Hypothalamus (tissue), 51 donors: ENCODE measurements at regions not wholly inside any gene's neighbourhood (a gene's known extent, or its start where the extent isn't known, plus 50 kb on each side); places are given as distances from the start of the nearest gene placed in this dataset.
"Not testable (repeated sequence)": the region's sequence is repeated elsewhere in the genome, so short reads cannot be mapped to it uniquely, and the experiment has no call there.

Experiments used
- DNase-seq, 51 donors: peaks; one replicate each; lab custom pipeline; 2025; lab: John Stamatoyannopoulos, UW

GRCh38 chr7:51869452-51869851, 552.8 kb upstream of the COBL start:
- no peak for DNase-seq

- DNase-seq: no peak
Measured at GRCh38 chr7:51867117-51867516, 550.5 kb upstream of the COBL start.

DNA sequence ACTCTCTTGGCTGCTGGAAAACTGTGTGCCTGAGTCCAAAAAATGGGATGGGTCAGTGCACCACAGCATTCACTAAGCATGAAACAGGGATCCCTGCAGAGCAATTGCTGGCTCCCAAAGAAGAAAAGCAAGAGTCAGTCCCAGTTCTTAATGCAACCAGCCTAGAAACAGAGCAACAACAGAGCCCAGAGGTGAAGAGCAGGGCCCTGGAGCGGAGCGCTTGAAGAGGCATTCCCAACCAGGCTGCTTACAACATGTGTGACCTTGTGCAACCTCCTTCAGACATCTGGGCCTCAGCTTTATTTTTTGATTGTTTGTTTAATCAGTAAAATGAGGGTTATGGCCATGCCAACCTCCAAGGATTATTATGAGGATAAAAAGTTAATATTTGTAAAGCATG, 543.7 kb upstream of the COBL start:
- no peak for DNase-seq

- DNase-seq: no peak
Measured at GRCh38 chr7:51850126-51850525, 533.5 kb upstream of the COBL start.

GRCh38 chr7:51847461-51848134, 531.0 kb upstream of the COBL start:
- no peak for DNase-seq

GRCh38 chr7:51839130-51839529, 522.5 kb upstream of the COBL start:
- DNase-seq: not testable (repeated sequence)

DNA sequence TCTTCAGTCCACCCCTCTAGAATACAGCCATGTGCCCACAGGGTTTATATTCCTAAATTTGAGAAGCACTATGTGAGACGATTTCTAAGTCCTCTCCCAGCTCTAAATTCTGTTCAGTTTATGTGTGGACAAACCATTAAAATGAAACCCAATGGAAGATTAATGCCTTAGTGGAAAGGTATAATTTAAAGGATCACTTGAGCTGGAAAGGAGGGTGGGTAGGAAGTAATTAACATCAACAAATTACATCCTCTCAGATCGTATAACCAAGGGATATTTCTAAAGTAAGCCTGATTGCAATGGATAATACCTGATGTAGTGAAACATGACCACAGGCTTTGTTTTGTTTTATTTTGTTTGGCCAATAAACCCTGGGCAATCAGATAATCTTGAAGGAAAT, 511.0 kb upstream of the COBL start:
- DNase-seq: no peak

DNA sequence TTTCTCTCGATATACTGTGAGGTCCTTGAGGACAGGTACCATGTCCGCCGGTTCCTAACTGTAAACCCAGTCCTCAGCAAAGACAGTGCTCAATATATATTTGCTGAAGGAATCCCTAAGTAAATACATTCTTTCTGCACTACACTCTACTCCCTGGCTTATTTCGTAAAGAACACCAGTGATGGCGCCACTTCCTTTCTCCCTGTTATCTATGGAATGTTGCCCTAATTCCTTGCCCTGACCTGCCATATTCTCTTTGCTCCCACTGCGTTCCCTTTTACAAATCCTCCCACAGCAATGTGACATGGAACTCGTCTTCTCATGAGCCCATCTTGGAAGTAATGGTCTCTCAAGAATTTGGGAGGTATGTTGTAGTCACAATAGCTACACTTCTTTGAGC, 507.4 kb upstream of the COBL start:
- DNase-seq: no peak

GRCh38 chr7:51823437-51823836, 506.8 kb upstream of the COBL start:
- DNase-seq: no peak

DNA sequence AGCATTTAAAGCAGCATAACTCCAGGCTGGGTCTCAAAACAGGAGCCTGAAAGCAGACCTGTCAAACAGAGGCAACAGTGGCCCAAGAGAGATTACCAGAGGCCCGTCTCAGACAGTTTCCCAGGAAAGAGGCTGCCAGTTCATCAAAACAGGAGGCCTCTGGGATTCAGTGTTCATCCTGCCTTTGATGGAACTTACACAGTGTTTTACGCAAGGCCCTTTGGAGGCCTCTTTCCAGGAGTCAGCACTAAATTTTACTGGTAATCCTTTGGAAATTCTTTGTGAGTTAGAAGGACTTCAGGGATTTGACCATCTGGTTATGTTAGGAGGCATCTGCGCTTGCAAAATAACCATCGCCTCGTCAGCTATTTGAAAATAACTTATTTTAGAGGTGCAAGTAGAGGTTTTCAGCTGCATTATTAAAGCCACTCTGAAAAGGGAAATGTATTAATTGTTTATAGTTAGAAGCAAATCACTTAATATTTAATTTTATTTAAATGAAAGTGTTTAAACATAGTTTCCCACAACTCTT, 501.2 kb upstream of the COBL start:
- no peak for DNase-seq

GRCh38 chr7:51805783-51806431, 489.3 kb upstream of the COBL start:
- DNase-seq: not testable (repeated sequence)

- DNase-seq: no peak
Measured at GRCh38 chr7:51802718-51803117, 486.1 kb upstream of the COBL start.

DNA sequence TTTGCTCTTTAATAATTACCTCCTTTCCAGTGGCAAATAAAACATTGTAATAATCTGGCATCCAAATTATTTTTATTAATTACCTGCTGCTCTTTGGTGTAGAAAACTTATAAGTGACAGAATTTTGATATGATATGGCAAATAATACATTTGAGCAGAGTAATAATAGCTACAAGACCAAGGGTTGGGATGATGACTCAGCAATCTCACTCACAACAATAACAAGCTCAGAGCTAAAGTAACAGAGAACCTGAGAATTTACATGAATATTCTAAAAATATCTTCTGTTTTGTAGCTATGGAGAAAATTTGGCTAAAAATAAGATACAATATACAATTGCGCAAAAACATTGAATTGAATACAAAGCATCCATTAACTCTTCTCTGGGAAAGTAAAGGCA, 480.8 kb upstream of the COBL start:
- DNase-seq: no peak

DNA sequence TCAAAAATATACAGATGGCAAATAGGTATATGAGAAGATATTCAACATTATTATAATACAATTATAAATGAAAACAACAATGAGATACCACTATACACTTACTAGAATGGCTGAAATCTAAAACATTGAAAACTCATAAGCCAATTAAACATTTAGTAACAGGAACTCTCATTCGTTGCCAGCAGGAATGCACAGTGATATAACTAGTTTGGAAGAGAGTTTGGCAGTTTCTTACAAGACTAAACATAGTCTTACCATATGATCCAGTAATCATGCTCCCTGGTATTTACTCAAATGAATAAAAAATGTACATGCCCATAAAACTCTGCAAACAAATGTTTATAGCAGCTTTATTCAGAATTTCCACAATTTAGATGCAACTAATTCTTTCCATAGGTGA, 476.2 kb upstream of the COBL start:
- DNase-seq: no peak

- no peak for DNase-seq
Measured at GRCh38 chr7:51789489-51789888, 472.9 kb upstream of the COBL start.

DNA sequence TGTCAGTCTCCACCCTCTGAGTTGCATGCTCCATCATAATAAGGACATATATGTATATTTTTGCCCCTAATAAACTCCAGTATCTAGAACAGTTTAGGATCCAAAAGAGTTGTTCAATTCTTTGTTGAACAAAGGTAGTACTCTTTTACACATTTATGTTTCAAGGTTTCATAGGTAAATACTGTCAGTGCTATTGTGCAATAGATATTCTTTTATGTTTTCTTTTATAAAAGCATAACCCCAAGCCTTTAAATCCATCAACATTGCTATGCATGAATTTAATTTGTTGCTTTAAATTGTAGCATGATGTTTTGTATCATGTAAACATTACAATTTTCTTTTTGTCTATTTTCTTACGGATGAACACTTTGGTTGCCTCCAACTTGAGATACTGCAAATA, 469.7 kb upstream of the COBL start:
- no peak for DNase-seq

- no peak for DNase-seq
Measured at GRCh38 chr7:51785876-51786275, 469.3 kb upstream of the COBL start.

DNA sequence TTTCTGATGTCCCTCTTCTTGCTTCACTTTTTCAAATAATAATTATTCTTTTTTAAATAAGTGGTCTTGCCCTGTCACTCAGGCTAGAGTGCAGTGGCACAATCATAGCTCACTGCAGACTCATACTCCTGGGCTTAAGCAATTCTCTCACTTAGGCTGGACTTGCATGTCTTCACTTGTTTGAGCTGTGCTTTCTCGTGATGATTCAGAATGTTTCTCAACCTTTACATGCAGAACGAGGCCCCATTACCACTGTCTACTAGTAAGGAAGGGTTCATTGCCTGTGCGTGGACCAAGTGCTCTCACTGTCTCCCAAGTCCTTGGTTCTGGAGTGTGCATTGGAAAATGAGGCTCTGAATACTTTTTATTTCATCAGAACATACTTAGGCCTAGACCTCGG, 468.6 kb upstream of the COBL start:
- DNase-seq: no peak

GRCh38 chr7:51783241-51783640, 466.6 kb upstream of the COBL start:
- no peak for DNase-seq

- DNase-seq: no peak
Measured at GRCh38 chr7:51778121-51778520, 461.5 kb upstream of the COBL start.

DNA sequence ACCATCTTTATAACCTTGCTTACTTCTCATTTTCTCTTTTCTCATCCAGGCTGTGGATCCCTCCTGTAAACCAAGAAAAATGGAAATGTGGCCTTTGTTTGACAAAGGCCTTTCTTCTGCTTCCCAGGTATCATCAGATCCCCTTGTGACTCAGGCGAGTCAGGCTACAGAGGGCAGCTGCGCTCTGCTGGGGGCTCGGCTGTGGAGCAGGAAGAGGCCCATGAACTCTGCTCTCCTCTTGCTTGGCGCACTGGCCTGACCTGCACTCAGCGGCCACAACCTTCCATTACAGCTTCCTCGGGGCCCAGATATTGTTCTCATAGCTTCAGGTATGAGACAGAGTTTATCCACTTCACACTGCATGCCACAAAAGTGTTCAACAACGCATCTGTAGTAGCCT, 457.6 kb upstream of the COBL start:
- no peak for DNase-seq

- no peak for DNase-seq
Measured at GRCh38 chr7:51772190-51772589, 455.6 kb upstream of the COBL start.

GRCh38 chr7:51764976-51765375, 448.4 kb upstream of the COBL start:
- no peak for DNase-seq
